Spleen (tissue), 7 donors: ENCODE measurements at regions not wholly inside any gene's neighbourhood (a gene's known extent, or its start where the extent isn't known, plus 50 kb on each side); places are given as distances from the start of the nearest gene placed in this dataset.

Experiments used
- POLR2A ChIP-seq, 3 donors: fragments of 450-650 bp; IDR thresholded peaks; one replicate each; pipeline ENCODE4 v1.5.1; 2017; ENCODE audit warnings: antibody characterized with exemption in 3 of 3, mild to moderate bottlenecking in 1 of 3
- POLR2AphosphoS5 ChIP-seq, 3 donors: sonication (generic); formaldehyde crosslinking; IDR thresholded peaks; one replicate each; pipeline ENCODE4 v1.5.1; 2017; ENCODE audit warnings: antibody characterized with exemption in 3 of 3
- TF ChIP-seq, protein P1 (sequence below), 11 experiments: fragments of 200-600 bp in 7 of 11; fragments of 450-650 bp in 4 of 11; sonication (generic) in 4 of 11; IDR thresholded peaks in 8 of 11; conservative IDR thresholded peaks in 3 of 11; 1 replicate in 7 of 11; 2 replicates in 4 of 11; pipeline versions ENCODE4 v1.4.0 to v1.8.0; 2016 to 2021; ENCODE audit warnings: antibody characterized with exemption in 11 of 11, inconsistent platforms in 4 of 11, mild to moderate bottlenecking in 1 of 11
- donor health status: DM: no; HTN: no; CAD: no; lungs with moderate emphysema.
- donor health status: DM: no; HTN: no; CAD: no.
- donor health status: DM: no; HTN: no; CAD: no.

DNA sequence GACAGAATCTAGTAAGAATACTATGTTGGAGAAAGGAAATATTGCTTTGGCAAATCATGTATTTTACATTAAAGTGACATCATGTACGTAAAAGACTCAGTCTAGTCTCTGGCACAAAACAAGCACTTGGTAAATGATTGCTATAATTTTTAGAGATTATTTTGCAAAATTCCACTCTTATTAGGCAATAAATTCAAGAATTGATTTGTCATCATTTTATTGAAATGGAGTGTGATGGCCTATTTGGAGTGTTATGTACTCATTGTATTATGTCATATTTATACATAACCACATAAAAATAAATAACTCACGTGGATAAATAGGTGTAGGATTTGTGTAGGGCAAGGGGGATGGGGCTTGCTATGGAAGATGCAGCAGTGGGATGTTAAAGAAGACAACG is 70.0 kb upstream of the FYN start:
- TF ChIP-seq, protein P1, sequence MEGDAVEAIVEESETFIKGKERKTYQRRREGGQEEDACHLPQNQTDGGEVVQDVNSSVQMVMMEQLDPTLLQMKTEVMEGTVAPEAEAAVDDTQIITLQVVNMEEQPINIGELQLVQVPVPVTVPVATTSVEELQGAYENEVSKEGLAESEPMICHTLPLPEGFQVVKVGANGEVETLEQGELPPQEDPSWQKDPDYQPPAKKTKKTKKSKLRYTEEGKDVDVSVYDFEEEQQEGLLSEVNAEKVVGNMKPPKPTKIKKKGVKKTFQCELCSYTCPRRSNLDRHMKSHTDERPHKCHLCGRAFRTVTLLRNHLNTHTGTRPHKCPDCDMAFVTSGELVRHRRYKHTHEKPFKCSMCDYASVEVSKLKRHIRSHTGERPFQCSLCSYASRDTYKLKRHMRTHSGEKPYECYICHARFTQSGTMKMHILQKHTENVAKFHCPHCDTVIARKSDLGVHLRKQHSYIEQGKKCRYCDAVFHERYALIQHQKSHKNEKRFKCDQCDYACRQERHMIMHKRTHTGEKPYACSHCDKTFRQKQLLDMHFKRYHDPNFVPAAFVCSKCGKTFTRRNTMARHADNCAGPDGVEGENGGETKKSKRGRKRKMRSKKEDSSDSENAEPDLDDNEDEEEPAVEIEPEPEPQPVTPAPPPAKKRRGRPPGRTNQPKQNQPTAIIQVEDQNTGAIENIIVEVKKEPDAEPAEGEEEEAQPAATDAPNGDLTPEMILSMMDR (IDR thresholded peaks at IDR 0.05 in 8 of 11, conservative IDR thresholded peaks at IDR 0.05 in 3 of 11): no peak
- TF ChIP-seq POLR2A (IDR thresholded peaks at IDR 0.05) (no peak), POLR2AphosphoS5 (IDR thresholded peaks at IDR 0.05) (no peak)
